SIG-M5 treated with dmso at 0.1 percent for 504 hours (cell line): ENCODE measurements at regions not wholly inside any gene's neighbourhood (a gene's known extent, or its start where the extent isn't known, plus 50 kb on each side); places are given as distances from the start of the nearest gene placed in this dataset.

Source experiments
- DNase-seq: peaks from one replicate; lab custom pipeline; 2025; ENCODE audit not compliant: unreplicated experiment; lab: John Stamatoyannopoulos, UW

DNA sequence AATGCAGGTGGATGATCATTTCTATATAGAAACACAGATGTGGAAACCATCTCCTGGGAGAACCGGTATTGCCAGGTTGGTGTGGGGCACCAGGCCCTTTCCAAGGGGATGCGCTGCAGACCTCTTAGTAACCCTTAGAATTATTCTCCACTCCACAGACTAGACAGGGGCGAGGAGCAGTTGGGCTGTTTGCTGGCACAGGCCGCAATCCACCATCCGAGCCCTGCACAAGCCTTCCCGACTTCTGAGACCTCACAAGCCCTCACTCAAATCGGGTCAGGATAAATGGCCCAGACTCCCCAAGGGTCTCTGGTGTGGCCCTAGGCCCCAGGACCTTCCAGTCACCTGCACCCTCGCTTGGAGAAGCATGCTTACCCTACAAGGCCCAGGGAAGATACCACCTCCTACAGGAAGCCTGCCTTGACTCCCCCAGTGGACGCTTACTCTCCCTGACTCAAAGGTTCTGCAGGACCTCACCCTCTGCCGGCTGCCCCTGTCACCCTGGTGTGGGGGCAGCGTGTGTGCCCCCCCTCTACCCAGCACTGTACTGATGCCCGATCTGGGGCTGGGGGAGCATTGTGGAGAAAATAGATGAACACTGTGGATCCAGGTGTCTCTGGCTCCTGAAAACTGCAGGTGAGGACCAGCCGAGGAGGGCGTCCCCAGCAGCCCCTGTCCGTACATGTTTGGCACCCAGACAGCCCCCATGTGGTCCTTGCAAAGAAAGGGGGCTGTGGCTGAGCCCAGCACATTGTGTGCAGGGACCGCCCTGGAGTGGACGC, 49.8 kb upstream of the ACSF3 start:
- DNase-seq: no peak
